Kidney (tissue), 13 donors: ENCODE measurements at regions not wholly inside any gene's neighbourhood (a gene's known extent, or its start where the extent isn't known, plus 50 kb on each side); places are given as distances from the start of the nearest gene placed in this dataset.
"Not testable (repeated sequence)": the region's sequence is repeated elsewhere in the genome, so short reads cannot be mapped to it uniquely, and the experiment has no call there.

Experiments used
- DNase-seq, 5 donors: peaks; one replicate each; pipeline ENCODE4 v3.0.0-alpha.2; 2013 to 2020
- FAIRE-seq: peaks from 2 replicates; lab custom pipeline; 2012; peaks lifted over from hg19 to GRCh38; lab: Jason Lieb, UNC
- H3K27ac ChIP-seq, 2 donors: one replicate each; pipeline ENCODE4 v1.7.0; 2013; ENCODE audit warnings: low read depth in 2 of 2, low read length in 2 of 2, inconsistent platforms in 1 of 2
- H3K27me3 ChIP-seq: one replicate; pipeline ENCODE4 v1.7.1; 2013; ENCODE audit warnings: low read length, inconsistent platforms; ENCODE audit not compliant: control insufficient read depth, insufficient read depth
- H3K36me3 ChIP-seq, 3 donors: one replicate each; pipeline versions ENCODE4 v1.7.0 to v1.7.1; 2013; ENCODE audit warnings: low read length in 3 of 3, control low read depth in 1 of 3, inconsistent platforms in 1 of 3; ENCODE audit not compliant: insufficient read depth in 3 of 3, control insufficient read depth in 2 of 3
- H3K4me1 ChIP-seq, 3 donors: one replicate each; pipeline versions ENCODE4 v1.7.0 to v1.7.1; 2013; ENCODE audit warnings: low read length in 3 of 3, inconsistent platforms in 1 of 3, low read depth in 1 of 3; ENCODE audit not compliant: control insufficient read depth in 2 of 3, insufficient read depth in 2 of 3
- H3K4me3 ChIP-seq, 3 donors: one replicate each; pipeline versions ENCODE4 v1.7.0 to v1.8.1; 2013; ENCODE audit warnings: low read length in 3 of 3, control low read depth in 1 of 3, inconsistent platforms in 1 of 3
- H3K9ac ChIP-seq, 3 donors: one replicate each; pipeline versions ENCODE4 v1.7.0 to v1.7.1; 2013; ENCODE audit warnings: low read length in 3 of 3, control low read depth in 1 of 3, inconsistent platforms in 1 of 3
- H3K9me3 ChIP-seq, 3 donors: one replicate each; pipeline versions ENCODE4 v1.7.0 to v1.7.1; 2013; ENCODE audit warnings: low read length in 3 of 3, control low read depth in 1 of 3, inconsistent platforms in 1 of 3; ENCODE audit not compliant: control insufficient read depth in 2 of 3, insufficient read depth in 1 of 3
- intact Hi-C: fragments of 100-400 bp; cut with DNase I; formaldehyde crosslinking; loops from one replicate; pipeline ENCODE4 v1.11.1; 2022
- TF ChIP-seq, protein P1 (sequence below): IDR thresholded peaks from 3 replicates; pipeline ENCODE4 v1.5.1; 2012; ENCODE audit warnings: mild to moderate bottlenecking, moderate library complexity, borderline replicate concordance; ENCODE audit not compliant: insufficient read depth; ENCODE audit errors: extremely low read depth
- donor health status: control.
- donor health status: control.
- donor health status: control.
- donor health status: control.
- donor health status: control.
- donor health status: DM: yes; HTN: yes; CAD: no.
- donor health status: Normal renal cell carcinoma (clear cell type).

DNA sequence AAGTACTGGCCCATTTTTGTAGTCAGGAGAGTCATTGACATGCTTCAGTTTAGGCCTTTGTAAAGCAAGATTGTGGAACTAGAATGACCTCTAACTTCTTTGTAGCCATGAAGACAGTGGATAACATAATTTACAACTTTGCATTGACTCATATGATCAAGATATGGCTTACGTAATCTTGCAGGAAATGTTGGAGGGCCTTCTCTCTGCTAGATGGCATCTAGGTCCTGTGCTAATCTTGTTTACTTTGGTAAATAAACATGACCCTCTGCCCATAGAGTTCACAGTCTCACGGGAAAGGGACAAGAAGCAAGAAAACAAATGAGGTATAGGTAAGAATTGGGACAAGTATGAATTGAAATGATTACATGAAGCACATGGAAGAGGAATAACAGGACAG lies 355.2 kb upstream of the ARID1B start:
- intact Hi-C loops, result no loop called here
- Histone ChIP-seq H3K36me3 (no peaks in the 10 kb centered on the region), H3K27me3 (no peaks in the 10 kb centered on the region), H3K9ac (no peak overlapping the region), H3K4me1 (no peaks in the 10 kb centered on the region), H3K27ac (no peak overlapping the region), H3K4me3 (no peak overlapping the region), H3K9me3 (peaks cover 0 to 5% (median 0%) of the 10 kb centered on the region in 3 donors)
- TF ChIP-seq, protein P1, sequence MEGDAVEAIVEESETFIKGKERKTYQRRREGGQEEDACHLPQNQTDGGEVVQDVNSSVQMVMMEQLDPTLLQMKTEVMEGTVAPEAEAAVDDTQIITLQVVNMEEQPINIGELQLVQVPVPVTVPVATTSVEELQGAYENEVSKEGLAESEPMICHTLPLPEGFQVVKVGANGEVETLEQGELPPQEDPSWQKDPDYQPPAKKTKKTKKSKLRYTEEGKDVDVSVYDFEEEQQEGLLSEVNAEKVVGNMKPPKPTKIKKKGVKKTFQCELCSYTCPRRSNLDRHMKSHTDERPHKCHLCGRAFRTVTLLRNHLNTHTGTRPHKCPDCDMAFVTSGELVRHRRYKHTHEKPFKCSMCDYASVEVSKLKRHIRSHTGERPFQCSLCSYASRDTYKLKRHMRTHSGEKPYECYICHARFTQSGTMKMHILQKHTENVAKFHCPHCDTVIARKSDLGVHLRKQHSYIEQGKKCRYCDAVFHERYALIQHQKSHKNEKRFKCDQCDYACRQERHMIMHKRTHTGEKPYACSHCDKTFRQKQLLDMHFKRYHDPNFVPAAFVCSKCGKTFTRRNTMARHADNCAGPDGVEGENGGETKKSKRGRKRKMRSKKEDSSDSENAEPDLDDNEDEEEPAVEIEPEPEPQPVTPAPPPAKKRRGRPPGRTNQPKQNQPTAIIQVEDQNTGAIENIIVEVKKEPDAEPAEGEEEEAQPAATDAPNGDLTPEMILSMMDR, result no peak
- DNase-seq (no peak), FAIRE-seq (no peak)

DNA sequence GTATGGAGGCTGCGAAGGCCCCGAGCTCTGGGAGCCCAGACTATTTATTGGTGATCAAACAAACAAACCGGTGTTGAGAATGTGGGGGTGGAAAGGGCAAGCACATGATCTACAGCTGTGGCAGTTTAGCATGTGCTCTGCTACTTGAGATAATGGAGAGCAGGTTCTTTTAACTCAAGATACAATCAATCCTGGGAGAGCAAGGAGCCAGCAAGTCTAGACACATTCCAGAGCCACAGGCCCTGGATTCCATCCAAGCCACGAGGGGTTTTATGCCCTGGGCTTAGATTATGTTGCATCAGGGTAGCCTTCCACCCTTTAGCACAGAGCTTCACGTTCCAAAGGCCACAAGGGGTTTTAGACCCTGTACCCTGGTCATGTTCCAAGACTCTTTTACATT lies 355.9 kb upstream of the ARID1B start:
- H3K9ac ChIP-seq, intact Hi-C loops, H3K36me3 ChIP-seq, H3K9me3 ChIP-seq, H3K27ac ChIP-seq, H3K4me3 ChIP-seq, H3K4me1 ChIP-seq, DNase-seq, H3K27me3 ChIP-seq, FAIRE-seq: not testable (repeated sequence)

DNA sequence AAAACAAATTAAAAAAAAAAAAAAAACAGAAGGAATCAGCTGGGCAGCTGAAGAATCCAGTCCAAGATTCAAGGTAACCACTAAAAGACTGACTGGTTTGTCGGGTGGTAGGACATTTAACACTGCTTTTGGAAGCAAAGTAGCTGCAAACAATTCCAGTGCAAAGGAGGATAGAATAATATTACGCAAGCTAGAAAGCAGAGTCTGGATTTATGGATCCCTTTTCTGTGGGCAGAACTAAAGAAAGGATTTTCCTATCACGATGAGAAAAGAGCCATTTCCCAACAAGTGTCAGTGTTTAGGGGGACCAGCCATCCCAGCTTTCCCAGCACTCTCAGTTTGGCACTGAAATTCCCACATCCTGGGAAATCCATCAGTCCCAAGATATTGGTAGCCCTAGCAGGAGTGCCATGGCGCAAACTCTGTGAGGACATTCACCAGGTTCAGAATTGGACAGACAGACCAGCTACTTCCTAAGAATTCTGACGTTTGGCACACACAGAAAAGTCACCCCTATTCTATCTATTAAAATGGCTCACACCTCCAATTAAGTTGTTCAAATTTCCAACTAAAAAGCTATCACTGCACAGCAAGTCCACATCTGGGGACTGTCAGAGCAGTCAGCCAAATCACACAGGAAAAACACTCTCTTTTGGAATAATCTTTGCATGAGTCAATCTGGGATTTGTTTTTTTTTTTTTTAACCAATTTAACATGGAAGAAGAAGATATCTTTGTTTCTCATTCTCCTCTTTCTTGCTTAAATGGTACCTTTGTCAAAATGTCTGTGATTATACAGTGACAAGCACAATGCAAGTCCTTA lies 356.8 kb upstream of the ARID1B start:
- H3K27ac ChIP-seq, result no peak overlapping the region
- H3K4me3 ChIP-seq, result no peak overlapping the region
- FAIRE-seq (no peak), DNase-seq (no peak)
- H3K9ac ChIP-seq, result no peak overlapping the region
- no peaks in the 10 kb centered on the region for H3K4me1 ChIP-seq
- intact Hi-C loops, result no loop called here
- H3K27me3 ChIP-seq, result no peaks in the 10 kb centered on the region
- H3K9me3 ChIP-seq, result peaks cover 0 to 5% (median 0%) of the 10 kb centered on the region in 3 donors
- H3K36me3 ChIP-seq, result no peaks in the 10 kb centered on the region
- TF ChIP-seq, protein P1, result no peak

DNA sequence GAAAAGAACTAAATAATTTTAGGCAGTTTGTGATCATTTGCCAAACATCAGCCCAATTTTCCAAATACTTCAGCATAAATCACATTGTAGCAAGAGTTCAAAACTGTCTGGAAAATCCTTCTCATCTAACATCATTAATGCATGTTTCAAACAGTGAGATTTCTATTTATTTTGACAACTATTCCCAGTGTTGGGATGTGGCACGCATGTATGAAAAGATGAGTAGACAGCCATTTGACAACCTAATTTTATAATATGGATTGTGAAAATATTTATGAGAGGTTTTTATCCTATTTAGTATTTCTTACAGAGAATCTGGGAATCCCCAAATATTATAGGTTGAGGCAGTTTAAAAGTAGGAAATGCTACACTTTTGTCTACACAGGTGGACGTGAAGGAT lies 357.6 kb upstream of the ARID1B start:
- FAIRE-seq (no peak), DNase-seq (no peak)
- Histone ChIP-seq H3K9me3 (peaks cover 0 to 5% (median 0%) of the 10 kb centered on the region in 3 donors), H3K4me3 (no peak overlapping the region), H3K9ac (no peak overlapping the region), H3K27me3 (no peaks in the 10 kb centered on the region), H3K36me3 (no peaks in the 10 kb centered on the region), H3K27ac (no peak overlapping the region), H3K4me1 (no peaks in the 10 kb centered on the region)
- TF ChIP-seq, protein P1, result no peak
- intact Hi-C loops, result no loop called here
